ENCODE measurements at regions not wholly inside any gene's neighbourhood (a gene's known extent, or its start where the extent isn't known, plus 50 kb on each side); places are given as distances from the start of the nearest gene placed in this dataset.

DNA sequence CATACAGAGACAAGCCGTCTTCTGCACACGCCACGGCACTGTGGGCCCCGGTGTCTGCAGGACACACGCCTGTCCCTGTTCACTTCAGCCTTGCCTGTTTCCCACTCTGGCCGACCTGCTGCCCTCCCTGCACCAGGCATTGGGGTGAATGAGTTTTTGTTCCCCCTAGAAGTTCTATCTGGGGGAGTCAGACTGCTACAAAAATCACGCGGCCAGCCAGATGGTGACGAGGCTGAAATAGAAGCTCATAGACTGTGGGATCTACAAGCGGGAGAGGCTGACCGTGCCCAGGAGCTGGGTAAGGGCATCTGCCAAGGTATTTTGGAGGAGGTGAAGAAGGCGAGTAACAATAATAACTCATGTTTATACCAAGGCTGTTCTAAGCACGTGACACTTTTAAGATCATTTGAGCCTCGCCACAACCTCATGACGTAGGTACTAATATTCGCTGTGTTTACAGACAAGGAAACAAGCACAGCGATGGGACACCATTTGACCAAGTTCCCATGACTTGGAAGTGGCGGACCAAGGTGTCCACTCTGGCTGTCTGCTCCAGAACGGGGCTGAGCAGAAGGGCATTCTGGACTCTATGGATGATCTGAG is 53.6 kb downstream of the KCNF1 start:
- TF ChIP-seq POLR2A (IDR thresholded peaks at IDR 0.05; ENCODE audit: low read length) (no peak), GATA1 (IDR thresholded peaks at IDR 0.05; ENCODE audit: low read depth, low read length) (no peak)

Data from erythroblast (primary cell).